Subcutaneous abdominal adipose tissue (tissue), 5 donors: ENCODE measurements at regions not wholly inside any gene's neighbourhood (a gene's known extent, or its start where the extent isn't known, plus 50 kb on each side); places are given as distances from the start of the nearest gene placed in this dataset.

ENCODE experiments used
- H3K27ac ChIP-seq: one replicate; pipeline ENCODE4 v1.7.0; 2013; ENCODE audit warnings: low read depth, mild to moderate bottlenecking, inconsistent platforms, low read length, moderate library complexity
- H3K27me3 ChIP-seq, 5 donors: one replicate each; pipeline ENCODE4 v1.7.0; 2013; ENCODE audit warnings: low read length in 5 of 5, inconsistent platforms in 1 of 5; ENCODE audit not compliant: control insufficient read depth in 5 of 5, insufficient read depth in 4 of 5
- H3K36me3 ChIP-seq, 5 donors: one replicate each; pipeline ENCODE4 v1.7.0; 2013; ENCODE audit warnings: low read length in 5 of 5; ENCODE audit not compliant: control insufficient read depth in 5 of 5, insufficient read depth in 5 of 5
- H3K4me1 ChIP-seq, 5 donors: one replicate each; pipeline ENCODE4 v1.7.0; 2013; ENCODE audit warnings: low read length in 5 of 5, mild to moderate bottlenecking in 3 of 5, moderate library complexity in 1 of 5; ENCODE audit not compliant: control insufficient read depth in 5 of 5, insufficient read depth in 5 of 5
- H3K4me3 ChIP-seq, 5 donors: one replicate each; pipeline ENCODE4 v1.7.0; 2013; ENCODE audit warnings: low read length in 5 of 5, low read depth in 1 of 5
- H3K9ac ChIP-seq, 5 donors: one replicate each; pipeline ENCODE4 v1.7.0; 2013; ENCODE audit warnings: low read length in 5 of 5, mild to moderate bottlenecking in 4 of 5, moderate library complexity in 3 of 5
- H3K9me3 ChIP-seq, 5 donors: one replicate each; pipeline ENCODE4 v1.7.0; 2013; ENCODE audit warnings: low read length in 5 of 5; ENCODE audit not compliant: control insufficient read depth in 5 of 5
- donor health status: healthy.
- donor health status: healthy.
- donor health status: healthy.
- donor health status: healthy.
- donor health status: healthy.

DNA sequence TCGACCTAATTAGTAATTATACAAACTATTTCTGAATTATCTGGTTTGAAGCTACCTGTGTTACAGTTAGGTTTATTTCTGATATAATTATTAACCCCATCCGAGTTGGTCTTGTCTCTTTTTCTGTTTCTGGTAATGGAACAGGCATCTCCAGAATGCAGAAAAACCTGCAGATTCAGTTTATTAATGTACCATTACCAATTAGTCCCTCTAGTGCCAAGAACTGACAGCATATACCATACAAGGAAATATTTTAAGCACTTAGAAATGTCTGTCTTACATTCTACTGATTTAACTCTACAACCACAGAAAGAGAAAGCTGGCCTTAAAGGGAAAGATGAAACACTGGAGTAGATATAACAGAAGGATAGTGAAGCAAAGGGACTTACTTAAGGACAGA, 570.6 kb downstream of the CENPC start:
- Histone ChIP-seq H3K4me1 (no peaks in the 10 kb centered on the region), H3K4me3 (no peak overlapping the region), H3K9ac (no peak overlapping the region), H3K27me3 (no peaks in the 10 kb centered on the region), H3K9me3 (no peaks in the 10 kb centered on the region), H3K27ac (no peak overlapping the region), H3K36me3 (no peaks in the 10 kb centered on the region)

DNA sequence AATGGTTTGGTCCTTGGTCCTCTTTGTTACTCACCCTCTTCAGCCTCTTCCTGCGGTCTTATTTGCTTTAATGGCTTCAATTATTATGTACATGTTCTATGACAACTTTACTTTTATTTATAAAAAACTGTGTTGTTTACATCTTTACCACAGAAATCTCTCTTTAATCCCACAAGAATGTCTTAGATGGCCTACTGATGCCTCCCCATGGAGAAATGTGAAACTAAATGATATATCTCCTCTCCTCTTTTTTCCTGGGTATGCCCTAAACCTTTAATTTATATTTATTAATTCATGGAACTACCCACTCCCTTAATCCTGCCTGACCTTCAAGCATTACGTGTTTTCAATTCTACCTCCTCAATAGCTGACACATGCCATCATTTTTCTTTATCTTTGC, 573.2 kb downstream of the CENPC start:
- Histone ChIP-seq H3K27ac (no peak overlapping the region), H3K27me3 (no peaks in the 10 kb centered on the region), H3K9me3 (no peaks in the 10 kb centered on the region), H3K36me3 (no peaks in the 10 kb centered on the region), H3K4me3 (no peak overlapping the region), H3K9ac (no peak overlapping the region), H3K4me1 (no peaks in the 10 kb centered on the region)

DNA sequence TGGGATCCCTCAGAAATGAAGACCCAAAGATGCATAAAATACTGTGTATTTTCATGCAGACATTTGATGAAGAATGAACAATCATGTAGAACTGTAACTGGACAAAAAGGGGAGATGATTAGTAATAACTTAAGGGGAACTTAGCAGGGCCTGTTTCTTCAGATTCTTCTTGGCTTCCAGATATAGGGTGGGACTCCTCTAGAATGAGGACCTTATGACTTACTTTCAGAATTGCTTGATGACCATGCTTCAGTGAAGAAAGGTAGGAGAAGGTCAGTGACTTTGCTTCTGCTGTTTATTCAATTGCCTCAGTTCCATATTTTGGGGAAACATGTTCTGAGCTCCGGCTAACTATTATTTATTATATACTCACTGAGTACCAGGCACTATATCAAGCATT, 580.8 kb downstream of the CENPC start:
- Histone ChIP-seq H3K9me3 (no peaks in the 10 kb centered on the region), H3K36me3 (no peaks in the 10 kb centered on the region), H3K4me3 (no peak overlapping the region), H3K27ac (no peak overlapping the region), H3K27me3 (no peaks in the 10 kb centered on the region), H3K4me1 (no peaks in the 10 kb centered on the region), H3K9ac (no peak overlapping the region)

GRCh38 chr4:66963084-66963483, 582.2 kb downstream of the CENPC start:
- H3K27me3 ChIP-seq, result no peaks in the 10 kb centered on the region
- no peak overlapping the region for H3K4me3 ChIP-seq

GRCh38 chr4:66959207-66959606, 586.1 kb downstream of the CENPC start:
- Histone ChIP-seq H3K4me3 (no peak overlapping the region), H3K27ac (no peak overlapping the region), H3K9me3 (no peaks in the 10 kb centered on the region), H3K36me3 (no peaks in the 10 kb centered on the region), H3K27me3 (no peaks in the 10 kb centered on the region), H3K4me1 (no peaks in the 10 kb centered on the region), H3K9ac (no peak overlapping the region)

More at GRCh38 chr4:66963084-66963483, 582.2 kb downstream of the CENPC start:
- Histone ChIP-seq H3K9me3 (no peaks in the 10 kb centered on the region), H3K36me3 (no peaks in the 10 kb centered on the region), H3K4me1 (no peaks in the 10 kb centered on the region), H3K9ac (no peak overlapping the region), H3K27ac (no peak overlapping the region)

DNA sequence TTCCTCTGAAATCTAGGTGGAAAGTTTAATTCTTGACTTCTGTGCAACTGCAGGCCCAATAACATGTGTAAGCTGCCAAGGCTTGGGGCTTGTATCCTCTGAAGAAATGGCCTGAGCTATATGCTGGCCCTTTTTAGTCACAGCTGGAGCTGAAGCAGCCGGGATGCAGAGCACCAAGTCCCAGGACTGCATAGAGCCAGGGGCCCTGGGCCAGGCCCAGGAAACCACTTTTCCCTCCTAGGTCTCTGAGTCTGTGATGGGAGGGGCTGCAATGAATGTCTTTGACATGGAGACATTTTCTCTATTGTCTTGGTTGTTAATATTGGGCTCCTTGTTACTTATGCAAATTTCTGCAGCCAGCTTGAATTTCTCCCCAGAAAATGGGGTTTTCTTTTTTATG, 588.5 kb downstream of the CENPC start:
- no peak overlapping the region for H3K4me3 ChIP-seq
- H3K36me3 ChIP-seq, result no peaks in the 10 kb centered on the region
- no peaks in the 10 kb centered on the region for H3K9me3 ChIP-seq
- no peak overlapping the region for H3K27ac ChIP-seq
- H3K9ac ChIP-seq, result no peak overlapping the region
- H3K27me3 ChIP-seq, result no peaks in the 10 kb centered on the region
- no peaks in the 10 kb centered on the region for H3K4me1 ChIP-seq

- no peak overlapping the region for H3K27ac ChIP-seq
- no peaks in the 10 kb centered on the region for H3K4me1 ChIP-seq
- H3K36me3 ChIP-seq, result no peaks in the 10 kb centered on the region
- no peak overlapping the region for H3K9ac ChIP-seq
- no peaks in the 10 kb centered on the region for H3K9me3 ChIP-seq
- H3K4me3 ChIP-seq, result no peak overlapping the region
- H3K27me3 ChIP-seq, result no peaks in the 10 kb centered on the region
These were observed 588.9 kb downstream of the CENPC start for GRCh38 chr4:66956426-66956825.

- Histone ChIP-seq H3K27ac (no peak overlapping the region), H3K27me3 (no peaks in the 10 kb centered on the region), H3K36me3 (no peaks in the 10 kb centered on the region), H3K4me1 (no peaks in the 10 kb centered on the region), H3K9me3 (no peaks in the 10 kb centered on the region), H3K4me3 (no peak overlapping the region), H3K9ac (no peak overlapping the region)
These were observed 589.5 kb downstream of the CENPC start for GRCh38 chr4:66955784-66956183.

- Histone ChIP-seq H3K36me3 (no peaks in the 10 kb centered on the region), H3K4me1 (peaks cover 0 to 6% (median 0%) of the 10 kb centered on the region in 5 donors), H3K9ac (no peak overlapping the region), H3K27me3 (no peaks in the 10 kb centered on the region), H3K27ac (no peak overlapping the region), H3K4me3 (no peak overlapping the region), H3K9me3 (no peaks in the 10 kb centered on the region)
These were observed 595.9 kb downstream of the CENPC start for GRCh38 chr4:66949419-66949818.

DNA sequence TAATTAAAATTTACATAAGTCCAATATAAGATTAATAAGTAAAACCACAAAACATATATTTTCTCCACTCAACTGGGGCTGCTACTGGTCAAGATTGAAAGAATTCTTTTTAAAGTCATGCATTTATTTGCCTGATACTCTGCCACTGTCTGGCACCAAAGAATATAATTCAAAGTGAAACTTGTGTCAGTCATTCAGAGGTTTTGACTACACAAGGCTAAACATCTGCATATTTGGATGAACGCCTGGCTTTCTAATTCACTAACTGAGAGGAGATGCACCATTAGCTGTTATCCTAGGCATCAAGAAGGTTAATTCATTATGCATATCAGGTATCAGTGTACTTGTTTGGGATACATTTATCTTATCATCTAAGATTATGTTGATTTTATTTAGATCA, 598.5 kb downstream of the CENPC start:
- no peaks in the 10 kb centered on the region for H3K27me3 ChIP-seq
- H3K27ac ChIP-seq, result no peak overlapping the region

GRCh38 chr4:66943112-66943511, 602.2 kb downstream of the CENPC start:
- Histone ChIP-seq H3K27ac (no peak overlapping the region), H3K27me3 (no peaks in the 10 kb centered on the region), H3K36me3 (no peaks in the 10 kb centered on the region), H3K9me3 (no peaks in the 10 kb centered on the region), H3K4me3 (no peak overlapping the region), H3K4me1 (no peaks in the 10 kb centered on the region), H3K9ac (no peak overlapping the region)

More for the DNA sequence above, 598.5 kb downstream of the CENPC start:
- no peak overlapping the region for H3K4me3 ChIP-seq
- H3K9ac ChIP-seq, result no peak overlapping the region
- peaks cover 0 to 6% (median 0%) of the 10 kb centered on the region in 5 donors for H3K4me1 ChIP-seq
- no peaks in the 10 kb centered on the region for H3K9me3 ChIP-seq
- H3K36me3 ChIP-seq, result no peaks in the 10 kb centered on the region
